GM20000 (cell line): ENCODE measurements at regions not wholly inside any gene's neighbourhood (a gene's known extent, or its start where the extent isn't known, plus 50 kb on each side); places are given as distances from the start of the nearest gene placed in this dataset.
"Not testable (repeated sequence)": the region's sequence is repeated elsewhere in the genome, so short reads cannot be mapped to it uniquely, and the experiment has no call there.

ENCODE experiments used
- DNase-seq: peaks from one replicate; pipeline ENCODE4 v3.0.0; 2012; ENCODE audit warnings: low spot score
- TF ChIP-seq, protein P1 (sequence below): IDR thresholded peaks from 2 replicates; pipeline ENCODE4 v1.5.1; 2012; ENCODE audit warnings: mild to moderate bottlenecking, control low read depth; ENCODE audit errors: extremely low read depth, missing control alignments

DNA sequence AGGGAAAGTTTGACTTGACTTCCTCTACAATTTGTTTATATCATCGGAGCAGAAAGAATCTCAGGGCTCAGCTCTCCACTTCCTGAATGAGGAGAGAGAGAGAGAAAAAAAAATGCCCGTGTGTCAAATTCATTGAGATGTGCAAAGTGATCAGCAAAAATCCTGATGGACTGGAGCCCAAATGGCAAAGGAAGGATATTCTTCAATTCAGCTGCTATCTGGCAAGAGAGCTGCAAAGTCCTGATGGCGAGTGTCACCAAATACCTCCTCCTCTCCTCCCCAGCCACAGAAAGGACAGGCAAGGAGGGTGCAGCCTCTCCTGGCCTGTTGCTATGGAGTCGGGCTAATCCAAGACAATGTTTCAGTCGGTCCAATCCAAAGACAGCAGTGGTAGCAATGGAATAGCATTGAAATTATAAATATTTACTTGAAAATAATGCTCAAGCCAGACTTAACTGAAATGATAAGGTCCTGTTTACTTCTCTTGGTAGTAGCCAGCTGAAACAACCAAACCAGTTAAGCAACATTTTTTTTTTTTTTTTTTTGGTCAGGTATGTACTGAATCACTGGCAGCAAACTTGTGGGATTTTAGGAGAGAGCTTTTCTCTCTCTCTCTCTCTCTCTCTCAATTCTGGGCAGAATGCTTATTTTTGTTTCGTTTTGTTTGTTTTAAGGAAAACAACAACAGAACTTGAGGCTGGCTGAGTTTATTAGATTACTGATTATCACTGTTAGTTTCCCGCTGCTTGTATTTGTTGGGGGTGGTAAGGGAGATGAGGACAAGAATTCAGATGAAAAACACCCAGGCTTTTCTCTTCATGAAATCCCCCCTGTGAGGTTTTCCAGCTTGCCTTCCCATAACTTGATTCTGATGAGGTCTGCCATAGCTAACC lies 204.2 kb downstream of the BCAS1 start:
- no peak for DNase-seq
- TF ChIP-seq, protein P1, sequence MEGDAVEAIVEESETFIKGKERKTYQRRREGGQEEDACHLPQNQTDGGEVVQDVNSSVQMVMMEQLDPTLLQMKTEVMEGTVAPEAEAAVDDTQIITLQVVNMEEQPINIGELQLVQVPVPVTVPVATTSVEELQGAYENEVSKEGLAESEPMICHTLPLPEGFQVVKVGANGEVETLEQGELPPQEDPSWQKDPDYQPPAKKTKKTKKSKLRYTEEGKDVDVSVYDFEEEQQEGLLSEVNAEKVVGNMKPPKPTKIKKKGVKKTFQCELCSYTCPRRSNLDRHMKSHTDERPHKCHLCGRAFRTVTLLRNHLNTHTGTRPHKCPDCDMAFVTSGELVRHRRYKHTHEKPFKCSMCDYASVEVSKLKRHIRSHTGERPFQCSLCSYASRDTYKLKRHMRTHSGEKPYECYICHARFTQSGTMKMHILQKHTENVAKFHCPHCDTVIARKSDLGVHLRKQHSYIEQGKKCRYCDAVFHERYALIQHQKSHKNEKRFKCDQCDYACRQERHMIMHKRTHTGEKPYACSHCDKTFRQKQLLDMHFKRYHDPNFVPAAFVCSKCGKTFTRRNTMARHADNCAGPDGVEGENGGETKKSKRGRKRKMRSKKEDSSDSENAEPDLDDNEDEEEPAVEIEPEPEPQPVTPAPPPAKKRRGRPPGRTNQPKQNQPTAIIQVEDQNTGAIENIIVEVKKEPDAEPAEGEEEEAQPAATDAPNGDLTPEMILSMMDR = no peak

DNA sequence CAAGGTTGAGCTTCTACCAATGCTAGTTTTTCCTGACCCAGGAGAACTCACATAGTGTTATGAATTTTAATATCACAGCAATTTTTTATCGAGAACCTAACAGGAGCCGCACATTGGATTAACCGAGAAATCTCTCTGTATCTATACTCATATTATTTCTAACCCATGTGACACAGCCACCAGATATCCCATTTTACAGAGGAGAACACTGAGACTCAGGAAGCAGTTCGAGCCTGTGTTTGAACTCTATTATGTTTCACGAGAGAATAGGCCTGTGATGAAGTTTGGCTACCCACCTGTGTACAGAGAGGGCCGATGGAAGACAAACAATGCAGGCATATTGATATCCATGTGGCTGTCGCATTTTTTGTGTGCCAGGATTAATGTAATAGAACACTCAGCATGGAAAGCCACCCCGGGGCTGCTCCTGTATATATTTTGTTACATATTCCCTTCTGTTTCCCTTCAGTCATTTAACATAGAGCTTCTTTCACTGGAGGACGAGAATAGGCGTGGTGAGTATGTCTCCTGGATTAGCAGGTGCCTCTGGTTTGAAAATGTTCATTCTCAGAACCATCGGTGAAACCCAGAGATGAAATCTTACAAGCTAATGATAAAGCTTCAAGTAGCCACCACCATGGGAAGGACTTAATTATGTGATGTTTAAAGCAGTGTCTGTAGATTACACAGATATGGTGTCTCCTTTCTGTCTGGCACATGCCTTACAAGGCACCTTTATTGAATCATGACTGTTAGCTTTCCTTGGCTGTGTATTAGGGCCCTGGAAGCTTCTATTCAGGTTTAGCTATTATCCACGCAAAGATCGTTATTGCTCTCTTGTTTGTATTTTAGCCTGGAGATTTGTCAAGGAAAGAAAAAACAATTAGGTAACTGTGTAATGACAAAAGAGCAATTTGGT lies 205.4 kb downstream of the BCAS1 start:
- not testable (repeated sequence) for DNase-seq

DNA sequence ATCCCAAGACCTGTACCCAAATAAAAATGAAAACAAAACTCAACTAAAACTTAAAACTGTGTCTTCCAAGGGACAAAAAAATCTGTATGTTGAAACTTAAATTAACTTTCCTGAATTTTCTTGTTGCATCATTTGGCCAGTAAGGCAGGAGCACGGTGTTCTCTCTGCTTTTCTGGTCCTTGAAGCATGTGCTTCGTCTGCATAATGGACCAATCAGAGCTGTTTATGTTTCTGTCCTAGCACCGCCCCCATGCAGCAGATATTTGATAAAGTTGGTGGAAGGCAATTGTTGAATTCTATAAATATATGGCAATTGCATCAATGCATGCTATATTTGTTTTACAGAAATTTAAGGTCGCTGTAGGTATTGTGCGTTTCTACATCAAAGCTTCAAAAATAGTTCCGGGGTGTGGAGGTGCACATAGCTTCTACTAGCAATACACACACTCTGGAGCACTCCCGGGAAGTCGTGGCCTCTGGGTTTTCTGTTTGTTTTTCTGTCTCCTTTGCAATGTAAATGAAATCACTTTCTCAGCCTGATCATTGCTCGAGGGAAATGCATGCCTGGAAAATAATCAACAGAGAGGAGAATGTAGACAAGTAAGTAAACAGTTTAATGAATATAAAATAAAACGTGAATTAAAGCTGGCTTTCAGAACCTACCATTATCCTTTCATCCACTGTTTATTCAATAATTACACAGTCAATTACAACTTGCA lies 206.3 kb downstream of the BCAS1 start:
- not testable (repeated sequence) for DNase-seq

DNA sequence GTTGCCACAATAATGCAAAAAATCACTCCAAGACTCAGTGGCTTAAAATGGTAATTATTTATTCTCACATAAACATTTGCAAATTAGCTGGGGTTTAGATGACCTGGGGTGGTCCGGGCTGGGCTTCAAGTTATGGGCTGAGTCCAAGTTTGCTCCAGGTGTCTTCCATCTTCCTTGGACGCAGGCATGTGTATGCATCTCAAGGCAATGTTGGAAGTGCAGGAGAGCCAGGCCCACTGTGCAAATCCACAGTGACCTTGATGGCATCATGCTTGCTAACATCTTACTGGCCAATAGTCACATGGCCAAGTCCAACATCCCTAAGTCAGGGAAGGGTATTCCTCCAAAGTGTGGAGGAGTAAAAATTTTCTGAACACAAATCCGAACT lies 206.9 kb downstream of the BCAS1 start:
- DNase-seq = not testable (repeated sequence)

DNA sequence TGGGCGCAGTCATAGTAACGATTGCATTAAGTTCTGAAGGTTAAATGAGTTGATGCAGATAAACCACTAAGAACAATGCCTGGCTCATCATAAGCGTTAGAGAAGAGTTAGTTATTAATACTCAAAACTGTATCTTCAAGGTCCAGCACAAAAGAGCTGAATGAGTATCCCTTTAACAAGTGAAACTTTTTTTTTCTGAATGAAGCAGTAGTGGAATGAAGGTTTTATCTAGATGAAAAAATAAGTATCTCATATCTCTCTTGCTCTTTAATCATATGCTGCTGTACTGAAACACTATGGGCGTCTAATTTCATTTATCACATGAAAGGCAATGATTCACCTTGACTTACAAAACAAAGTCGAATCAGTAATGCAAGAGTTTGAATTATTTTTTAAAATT lies 207.4 kb downstream of the BCAS1 start:
- not testable (repeated sequence) for DNase-seq

DNA sequence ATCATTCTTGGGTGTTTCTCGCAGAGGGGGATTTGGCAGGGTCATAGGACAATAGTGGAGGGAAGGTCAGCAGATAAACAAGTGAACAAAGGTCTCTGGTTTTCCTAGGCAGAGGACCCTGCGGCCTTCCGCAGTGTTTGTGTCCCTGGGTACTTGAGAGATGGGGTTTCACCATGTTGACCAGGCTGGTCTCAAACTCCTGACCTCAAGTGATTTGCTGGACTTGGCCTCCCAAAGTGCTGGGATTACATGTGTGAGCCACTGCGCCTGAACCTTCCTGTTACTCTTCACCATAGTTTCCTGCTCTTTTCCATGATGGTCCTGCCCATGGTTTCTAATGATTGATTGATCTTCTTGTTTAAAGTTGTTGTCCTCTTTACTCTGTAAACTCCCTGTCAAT lies 207.9 kb downstream of the BCAS1 start:
- DNase-seq = not testable (repeated sequence)

DNA sequence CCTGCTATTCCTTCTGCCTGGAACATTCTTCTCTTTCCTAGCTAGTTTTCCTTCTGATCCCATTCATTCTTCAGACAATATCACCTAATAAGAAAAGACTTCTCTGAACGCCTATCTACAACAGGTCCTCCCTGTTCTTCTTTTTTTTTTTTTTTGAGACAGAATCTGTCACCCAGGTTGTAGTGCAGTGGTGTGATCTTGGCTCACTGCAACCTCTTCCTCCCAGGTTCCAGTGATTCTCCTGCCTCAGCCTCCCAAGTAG lies 208.3 kb downstream of the BCAS1 start:
- not testable (repeated sequence) for DNase-seq

DNA sequence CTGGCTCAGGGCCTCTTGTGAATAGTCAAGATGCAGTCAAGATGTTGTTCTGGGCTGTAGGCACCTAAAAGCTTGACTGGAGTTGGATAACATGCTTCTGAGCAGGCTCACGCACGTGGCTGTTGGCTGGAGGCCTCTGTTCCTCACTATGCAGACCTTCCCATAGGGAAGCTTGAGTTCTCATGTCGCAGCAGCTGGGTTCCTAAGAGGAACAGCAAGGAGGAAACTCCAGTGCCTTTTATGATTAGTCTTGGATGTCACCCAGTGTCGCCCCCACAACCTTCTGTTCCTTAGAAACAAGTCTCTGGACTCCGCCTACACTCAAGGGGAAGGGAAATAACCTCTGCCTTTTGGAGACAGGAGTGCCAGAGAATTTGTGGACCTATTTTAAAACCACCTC lies 210.7 kb downstream of the BCAS1 start:
- DNase-seq = no peak
- TF ChIP-seq, protein P1 = no peak

DNA sequence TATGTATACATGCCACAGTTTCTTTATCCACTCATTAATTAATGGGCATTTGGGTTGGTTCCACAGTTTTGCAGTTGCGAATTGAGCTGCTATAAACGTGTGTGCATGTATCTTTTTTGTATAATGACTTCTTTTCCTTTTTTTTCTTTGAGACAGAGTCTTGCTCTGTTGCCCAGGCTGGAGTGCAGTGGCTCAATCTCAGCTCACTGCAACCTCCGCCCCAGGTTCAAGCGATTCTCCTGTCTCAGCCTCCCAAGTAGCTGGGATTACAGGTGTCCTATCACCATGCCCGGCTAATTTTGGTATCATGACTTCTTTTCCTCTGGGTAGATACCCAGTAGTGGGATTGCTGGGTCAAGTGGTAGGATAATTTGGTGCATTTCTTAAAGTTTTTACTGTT lies 211.4 kb downstream of the BCAS1 start:
- not testable (repeated sequence) for DNase-seq

DNA sequence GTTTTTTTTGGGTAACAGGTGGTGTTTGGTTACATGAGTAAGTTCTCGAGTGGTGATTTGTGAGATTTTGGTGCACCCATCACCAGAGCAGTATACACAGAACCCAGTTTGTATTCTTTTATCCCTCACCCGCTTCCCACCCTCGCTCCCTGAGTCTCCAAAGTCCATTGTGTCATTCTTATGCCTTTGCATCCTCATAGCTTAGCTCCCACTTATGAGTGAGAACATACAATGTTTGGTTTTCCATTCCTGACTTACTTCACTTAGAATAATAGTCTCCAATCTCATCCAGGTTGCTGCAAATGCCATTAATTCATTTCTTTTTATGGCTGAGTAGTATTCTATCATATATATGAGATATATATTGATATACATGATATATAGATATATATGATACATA lies 211.9 kb downstream of the BCAS1 start:
- not testable (repeated sequence) for DNase-seq

DNA sequence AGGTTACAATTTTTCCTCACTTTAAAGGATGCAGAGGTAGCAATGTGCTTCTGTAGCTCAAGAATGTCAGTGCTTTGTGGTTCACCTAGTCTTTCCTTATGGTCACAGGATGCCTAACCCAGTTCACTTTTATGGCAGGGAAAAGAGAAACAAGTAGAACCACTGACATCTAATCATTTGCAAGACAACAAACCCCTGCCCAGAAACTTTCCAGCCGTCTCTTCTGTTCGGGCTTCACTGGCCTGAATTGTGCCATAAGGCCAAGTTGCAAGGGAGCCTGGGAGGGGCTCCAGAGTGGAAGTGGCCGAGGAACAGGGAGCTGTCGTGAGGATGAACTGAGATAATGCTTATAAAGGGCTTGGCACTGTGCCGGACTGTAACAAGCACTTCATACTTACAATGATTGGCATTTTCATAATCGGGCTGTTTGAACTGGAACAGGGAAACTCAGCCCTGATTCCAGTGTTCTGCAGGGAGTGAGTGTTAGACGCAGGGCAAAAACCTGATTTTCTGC lies 212.6 kb downstream of the BCAS1 start:
- no peak for DNase-seq
- TF ChIP-seq, protein P1 = no peak
